Heart left ventricle (tissue), 16 donors: ENCODE measurements at regions not wholly inside any gene's neighbourhood (a gene's known extent, or its start where the extent isn't known, plus 50 kb on each side); places are given as distances from the start of the nearest gene placed in this dataset.

Experiments
- ATAC-seq, 4 donors: fragments of 200-7000 bp; cut with Tn5 transposase; one replicate each; pipeline ENCODE4 v1.9.1; 2020 to 2022; ENCODE audit warnings: moderate library complexity in 4 of 4, mild to moderate bottlenecking in 3 of 4, moderate number of reproducible peaks in 1 of 4
- DNase-seq, 5 donors: peaks; one replicate each; pipeline ENCODE4 v3.0.0-alpha.2; 2020
- H3K27ac ChIP-seq, 12 donors: fragments of 200-600 bp; sonication (generic) in 4 of 12; one replicate each; pipeline versions ENCODE4 v1.5.0 to v1.8.0; 2016 to 2022; ENCODE audit warnings: mild to moderate bottlenecking in 2 of 12
- H3K27me3 ChIP-seq, 9 donors: fragments of 200-600 bp; sonication (generic) in 2 of 9; one replicate each; pipeline versions ENCODE4 v1.5.1 to v1.8.0; 2016 to 2022; ENCODE audit warnings: mild to moderate bottlenecking in 3 of 9
- H3K36me3 ChIP-seq, 9 donors: fragments of 200-600 bp; sonication (generic) in 2 of 9; one replicate each; pipeline versions ENCODE4 v1.5.0 to v1.8.0; 2018 to 2022; ENCODE audit warnings: mild to moderate bottlenecking in 2 of 9
- H3K4me1 ChIP-seq, 12 donors: fragments of 200-600 bp; sonication (generic) in 4 of 12; one replicate each; pipeline versions ENCODE4 v1.5.0 to v1.8.0; 2016 to 2022; ENCODE audit warnings: mild to moderate bottlenecking in 3 of 12
- H3K4me3 ChIP-seq, 12 donors: fragments of 200-600 bp; sonication (generic) in 4 of 12; one replicate each; pipeline versions ENCODE4 v1.5.0 to v1.8.0; 2017 to 2022; ENCODE audit warnings: mild to moderate bottlenecking in 9 of 12, moderate library complexity in 4 of 12
- H3K9me3 ChIP-seq, 12 donors: fragments of 200-600 bp; sonication (generic) in 4 of 12; one replicate each; pipeline versions ENCODE4 v1.5.0 to v1.8.0; 2016 to 2022; ENCODE audit warnings: mild to moderate bottlenecking in 1 of 12
- POLR2A ChIP-seq, 2 donors: fragments of 450-650 bp; IDR thresholded peaks; one replicate each; pipeline ENCODE4 v1.6.1; 2017; ENCODE audit warnings: antibody characterized with exemption in 2 of 2, mild to moderate bottlenecking in 2 of 2, moderate library complexity in 2 of 2
- WGBS, 4 donors: extraction: QIAGEN DNeasy Blood & Tissue Kit in 2 of 4; methylation state at CpG; one replicate each; pipeline versions ENCODE4 v1.1.5 to v1.1.7; 2013 to 2018; 5-methylcytosine and 5-hydroxymethylcytosine counted together
- intact Hi-C, 10 donors: fragments of 100-400 bp; cut with DNase I; formaldehyde crosslinking; loops; one replicate each; pipeline versions ENCODE4 v1.11.1 to v1.14.2; 2022
- TF ChIP-seq, protein P1 (sequence below), 12 donors: fragments of 200-600 bp; sonication (generic) in 4 of 12; IDR thresholded peaks; one replicate each; pipeline versions ENCODE4 v1.5.0 to v1.8.0; 2018 to 2022; ENCODE audit warnings: antibody characterized with exemption in 12 of 12, mild to moderate bottlenecking in 5 of 12
- donor health status: ischemic (EF 13 %, LVEDD 7.1; RV severe dilation, severe dysfunction).
- donor health status: healthy with polysubstance abuse.
- donor health status: DM: no; HTN: yes; CAD: no.
- donor health status: DM: no; HTN: no; CAD: no.
- donor health status: ischemic (EF 25% LVEDD 6.9; RV normal size, moderate dysfunction).
- donor health status: ischemic (EF 25% LVEDD 5.7; RV mildly dilated, moderate dysfunction).
- donor health status: healthy.
- donor health status: DM: yes; HTN: yes; CAD: no.
- donor health status: ischemic (EF 35%, LVEDD 5.7; RV mildly dilated, moderate dysfunction).
- donor health status: nonischemic (EF 11% LVEDD 7.7; RV severe dilation, severe dysfunction).
- donor health status: DM: yes; HTN: yes; CAD: no.
- donor health status: PGD.
- donor health status: ischemic (EF 29% LVEDD 5.4; RV normal size, mild dysfunction).
- donor health status: nonischemic (EF 23%, LVEDD 6.1; RV moderate dilation, normal function).

- intact Hi-C loops: no loop called here
Observed at GRCh38 chr2:41242001-41242331, 790.1 kb upstream of the SLC8A1 start.

DNA sequence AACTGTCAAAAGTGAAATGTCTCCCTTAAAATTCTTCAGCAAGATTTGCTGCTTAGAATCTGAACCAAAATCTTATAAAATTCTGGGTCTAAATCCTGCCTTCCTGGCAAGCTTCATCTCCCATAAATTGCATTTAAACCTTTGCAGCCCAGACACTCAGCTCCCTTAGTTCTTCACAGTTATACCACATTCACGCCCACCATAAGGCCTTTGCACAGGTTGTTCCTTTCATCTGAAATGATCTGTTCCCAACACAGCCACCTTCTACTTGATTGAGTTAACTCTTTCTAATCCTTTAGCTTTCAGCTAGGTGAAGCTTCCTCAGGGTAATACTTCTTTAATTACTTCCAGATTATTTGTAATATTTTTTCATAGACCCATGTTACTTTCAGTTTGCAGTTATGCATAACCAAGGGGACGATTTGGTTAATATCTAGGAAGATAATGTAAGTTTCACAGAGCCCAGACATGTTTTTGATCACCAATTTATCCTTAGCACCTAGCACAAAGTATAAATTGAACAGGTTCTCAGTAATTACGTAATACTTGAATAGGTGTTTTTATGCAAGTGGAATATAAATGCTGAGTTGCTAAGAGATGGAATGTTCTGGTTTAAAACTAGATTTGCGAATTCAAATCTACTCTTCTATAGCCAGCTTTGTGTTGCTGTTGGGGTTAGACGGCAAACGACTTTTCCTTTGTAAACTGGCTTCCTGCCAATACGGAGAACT lies 779.7 kb upstream of the PKDCC start:
- no peak overlapping the region for H3K27ac ChIP-seq
- H3K9me3 ChIP-seq: no peaks in the 10 kb centered on the region
- WGBS, 4 donors: 57 to 70% (median 64%) methylated on average over 7 of the region's 7 CpGs
- DNase-seq: no peak
- H3K27me3 ChIP-seq: no peaks in the 10 kb centered on the region
- H3K4me3 ChIP-seq: peak overlapping the region in 1 of 12 donors; percentile 28
- ATAC-seq: no peak
- TF ChIP-seq POLR2A (IDR thresholded peaks at IDR 0.05): no peak
- TF ChIP-seq, protein P1, sequence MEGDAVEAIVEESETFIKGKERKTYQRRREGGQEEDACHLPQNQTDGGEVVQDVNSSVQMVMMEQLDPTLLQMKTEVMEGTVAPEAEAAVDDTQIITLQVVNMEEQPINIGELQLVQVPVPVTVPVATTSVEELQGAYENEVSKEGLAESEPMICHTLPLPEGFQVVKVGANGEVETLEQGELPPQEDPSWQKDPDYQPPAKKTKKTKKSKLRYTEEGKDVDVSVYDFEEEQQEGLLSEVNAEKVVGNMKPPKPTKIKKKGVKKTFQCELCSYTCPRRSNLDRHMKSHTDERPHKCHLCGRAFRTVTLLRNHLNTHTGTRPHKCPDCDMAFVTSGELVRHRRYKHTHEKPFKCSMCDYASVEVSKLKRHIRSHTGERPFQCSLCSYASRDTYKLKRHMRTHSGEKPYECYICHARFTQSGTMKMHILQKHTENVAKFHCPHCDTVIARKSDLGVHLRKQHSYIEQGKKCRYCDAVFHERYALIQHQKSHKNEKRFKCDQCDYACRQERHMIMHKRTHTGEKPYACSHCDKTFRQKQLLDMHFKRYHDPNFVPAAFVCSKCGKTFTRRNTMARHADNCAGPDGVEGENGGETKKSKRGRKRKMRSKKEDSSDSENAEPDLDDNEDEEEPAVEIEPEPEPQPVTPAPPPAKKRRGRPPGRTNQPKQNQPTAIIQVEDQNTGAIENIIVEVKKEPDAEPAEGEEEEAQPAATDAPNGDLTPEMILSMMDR (IDR thresholded peaks at IDR 0.05): no peak
- intact Hi-C loops: no loop called here
- no peaks in the 10 kb centered on the region for H3K36me3 ChIP-seq
- H3K4me1 ChIP-seq: no peaks in the 10 kb centered on the region

More at GRCh38 chr2:41242001-41242331, 790.1 kb upstream of the SLC8A1 start:
- peaks cover 0 to 17% (median 0%) of the 10 kb centered on the region in 12 donors for H3K4me1 ChIP-seq
- ATAC-seq (peak in 1 of 4 donors; percentile 8), DNase-seq (peak in 1 of 5 donors; percentile 4)
- no peaks in the 10 kb centered on the region for H3K36me3 ChIP-seq
- peak overlapping the region in 3 of 12 donors; percentile 31 to 58 (median 40) for H3K27ac ChIP-seq
- H3K9me3 ChIP-seq: peaks cover 0 to 32% (median 0%) of the 10 kb centered on the region in 12 donors
- no peak overlapping the region for H3K4me3 ChIP-seq
- H3K27me3 ChIP-seq: no peaks in the 10 kb centered on the region
- TF ChIP-seq, protein P1 (IDR thresholded peaks at IDR 0.05): no peak
- no peak for TF ChIP-seq POLR2A (IDR thresholded peaks at IDR 0.05)
- 67 to 90% (median 76%) methylated on average over 4 of the region's 4 CpGs for WGBS, 4 donors

GRCh38 chr2:41283079-41283775 lies 764.6 kb upstream of the PKDCC start:
- WGBS, 4 donors: 62 to 80% (median 68%) methylated on average over 4 of the region's 4 CpGs
- no peaks in the 10 kb centered on the region for H3K9me3 ChIP-seq
- H3K27ac ChIP-seq: no peak overlapping the region
- H3K27me3 ChIP-seq: no peaks in the 10 kb centered on the region
- TF ChIP-seq, protein P1 (IDR thresholded peaks at IDR 0.05): peak in 3 of 12 donors; percentile 12 to 18 (median 16)
- no peak for TF ChIP-seq POLR2A (IDR thresholded peaks at IDR 0.05)
- no peak overlapping the region for H3K4me3 ChIP-seq
- no peaks in the 10 kb centered on the region for H3K36me3 ChIP-seq
- intact Hi-C loops: no loop called here
- DNase-seq: no peak
- no peak for ATAC-seq
- H3K4me1 ChIP-seq: no peaks in the 10 kb centered on the region

- Histone ChIP-seq H3K4me1 (no peaks in the 10 kb centered on the region), H3K4me3 (no peak overlapping the region), H3K36me3 (no peaks in the 10 kb centered on the region), H3K27ac (no peak overlapping the region), H3K9me3 (peaks cover 0 to 11% (median 0%) of the 10 kb centered on the region in 12 donors), H3K27me3 (no peaks in the 10 kb centered on the region)
- 78 to 91% (median 84%) methylated on average over 1 of the region's 1 CpG for WGBS, 4 donors
- intact Hi-C loops: no loop called here
- ATAC-seq (no peak), DNase-seq (no peak)
- no peak for TF ChIP-seq POLR2A (IDR thresholded peaks at IDR 0.05)
- TF ChIP-seq, protein P1 (IDR thresholded peaks at IDR 0.05): no peak
Observed at GRCh38 chr2:41293491-41293890, 754.3 kb upstream of the PKDCC start.
